DMS79 (cell line): ENCODE measurements at regions not wholly inside any gene's neighbourhood (a gene's known extent, or its start where the extent isn't known, plus 50 kb on each side); places are given as distances from the start of the nearest gene placed in this dataset.
A peak's percentile ranks its signal among the peaks of the same experiment; 100 is the strongest.

Source experiments
- DNase-seq: peaks from one replicate; lab custom pipeline; 2025; lab: John Stamatoyannopoulos, UW

GRCh38 chr14:39988939-39989338 is 556.7 kb upstream of the FBXO33 start:
- DNase-seq = peak; percentile 65

DNA sequence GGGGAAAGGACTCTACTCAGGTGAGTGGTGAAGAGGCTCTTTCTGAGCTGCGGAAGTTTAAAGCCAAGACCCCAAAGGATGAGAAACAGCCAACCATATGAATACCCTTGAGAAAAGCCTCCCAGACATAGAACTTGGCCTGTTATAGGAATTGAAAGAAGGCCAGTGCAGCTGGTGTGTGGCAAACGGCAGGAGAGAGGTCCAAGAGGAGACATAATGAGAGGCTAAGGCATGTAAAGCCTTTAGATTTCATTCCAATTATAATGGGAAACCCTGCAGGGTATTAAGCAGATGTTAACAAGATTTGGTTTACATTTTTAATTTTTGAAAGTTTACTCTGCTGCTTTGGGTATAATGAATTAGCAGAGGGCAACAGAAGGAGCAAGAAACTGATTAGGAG is 552.1 kb upstream of the FBXO33 start:
- DNase-seq = no peak

DNA sequence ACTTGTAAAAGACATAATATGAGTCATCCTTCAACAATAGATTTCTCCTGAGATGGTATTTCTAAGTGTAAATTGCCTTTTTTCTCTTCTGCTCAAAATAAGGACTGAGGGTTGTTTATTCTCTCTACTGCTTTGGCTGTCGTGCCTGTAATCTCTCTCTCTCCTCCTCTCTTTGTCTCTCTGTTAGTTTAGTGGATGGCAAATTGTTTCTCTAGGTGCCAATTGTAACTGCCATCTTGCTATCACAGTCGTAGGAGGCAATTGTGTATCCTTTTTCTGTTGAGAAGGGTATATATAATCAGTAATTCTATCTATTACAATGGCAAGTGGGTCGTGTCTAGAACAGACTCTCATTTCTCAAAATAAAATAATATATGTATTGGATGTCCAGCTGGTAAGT is 545.0 kb upstream of the FBXO33 start:
- no peak for DNase-seq

DNA sequence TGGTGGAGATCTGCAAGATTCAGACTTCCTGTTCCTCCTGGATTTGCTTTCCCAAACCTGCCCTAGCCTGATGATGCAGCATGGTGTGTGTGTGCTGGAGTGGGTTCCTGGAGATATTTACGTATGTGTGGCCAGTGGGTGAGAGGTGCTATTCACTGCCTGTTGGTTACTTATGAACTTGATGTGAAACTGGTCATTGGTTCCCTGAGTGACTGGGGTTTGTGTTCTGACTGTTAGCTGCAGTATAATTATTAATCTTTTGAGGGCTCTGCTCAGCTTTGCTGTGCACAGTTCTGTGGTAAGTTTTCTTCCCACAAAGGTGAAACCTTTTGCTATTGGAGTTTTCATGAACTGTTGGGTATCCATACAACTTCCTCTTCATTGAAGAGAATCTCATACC is 541.8 kb upstream of the FBXO33 start:
- no peak for DNase-seq

DNA sequence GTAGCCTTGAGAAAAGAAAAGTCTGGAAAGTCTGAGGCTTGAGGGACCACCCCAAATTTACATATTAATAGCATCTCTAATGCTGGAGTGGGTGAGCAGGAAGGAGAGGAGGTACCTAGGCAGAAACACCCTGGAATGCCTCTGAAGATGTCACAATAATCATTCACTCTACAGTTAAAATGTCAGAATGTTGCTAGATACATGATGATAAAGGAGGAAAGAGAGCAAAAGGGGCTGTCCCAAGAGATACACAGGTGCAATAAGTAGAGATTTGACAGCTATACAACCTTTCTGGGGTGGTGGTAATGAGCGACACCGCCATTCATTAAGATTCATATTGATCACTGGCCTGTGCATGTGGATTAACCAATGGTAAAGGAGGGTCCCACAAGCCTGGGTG is 540.5 kb upstream of the FBXO33 start:
- DNase-seq = no peak

- no peak for DNase-seq
These were observed 535.7 kb upstream of the FBXO33 start for GRCh38 chr14:39967885-39968284.

DNA sequence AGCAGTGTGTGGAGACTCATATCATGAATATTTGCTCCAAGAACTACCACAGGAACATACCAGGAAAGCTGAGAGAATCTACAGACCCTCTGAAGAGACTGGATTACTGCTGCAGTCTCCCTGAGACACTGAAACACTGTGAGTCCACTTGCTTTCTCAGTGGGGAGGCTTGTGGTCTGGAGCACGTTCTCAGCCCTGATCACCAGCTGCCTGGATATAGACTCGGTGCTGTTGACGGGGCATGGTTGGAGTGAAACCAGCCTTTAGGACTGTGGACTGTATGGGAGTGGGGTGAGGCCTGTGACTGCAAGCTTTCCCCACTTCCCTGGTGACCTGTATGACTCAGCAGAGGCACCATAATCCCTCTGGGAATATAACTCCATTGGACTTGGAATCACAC is 525.8 kb upstream of the FBXO33 start:
- DNase-seq = no peak

DNA sequence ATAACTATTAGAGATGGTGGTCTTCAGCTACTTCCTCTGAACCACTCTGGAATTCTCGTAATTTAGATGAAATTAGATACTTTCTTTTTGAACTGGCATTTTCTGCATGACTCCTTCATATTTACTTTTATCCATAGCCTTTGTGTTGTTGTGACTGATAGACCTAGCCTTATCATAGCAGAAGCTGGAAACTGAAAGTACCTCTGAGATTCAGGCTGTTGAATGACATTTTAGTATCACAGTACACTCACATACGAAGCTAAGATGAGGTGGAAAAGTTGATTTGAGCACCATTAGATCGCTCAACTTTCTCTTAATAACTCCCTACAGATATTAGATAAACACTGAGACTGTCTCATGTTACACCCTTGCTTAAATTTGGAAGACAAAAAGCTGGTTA is 525.1 kb upstream of the FBXO33 start:
- no peak for DNase-seq

GRCh38 chr14:39956372-39956771 is 524.1 kb upstream of the FBXO33 start:
- DNase-seq = no peak

DNA sequence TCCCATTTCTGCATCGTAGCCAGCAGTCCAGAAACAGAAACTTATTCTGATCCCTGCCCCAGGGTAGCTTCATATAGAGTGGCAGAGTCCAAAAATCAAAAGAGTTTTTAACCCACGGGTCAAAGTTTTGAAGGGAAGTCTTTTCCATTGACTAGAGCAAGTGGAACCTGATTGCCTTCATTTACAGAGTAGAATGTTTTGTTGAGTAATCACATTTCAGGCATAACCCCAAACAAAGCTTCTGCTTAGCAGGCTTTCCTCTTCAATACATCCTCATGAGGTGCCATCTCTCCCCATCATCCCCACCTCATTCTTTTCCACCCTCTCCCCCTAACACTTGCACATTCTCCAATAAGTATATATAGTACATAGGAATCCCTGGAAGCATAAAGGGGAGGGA is 516.0 kb upstream of the FBXO33 start:
- DNase-seq = no peak

DNA sequence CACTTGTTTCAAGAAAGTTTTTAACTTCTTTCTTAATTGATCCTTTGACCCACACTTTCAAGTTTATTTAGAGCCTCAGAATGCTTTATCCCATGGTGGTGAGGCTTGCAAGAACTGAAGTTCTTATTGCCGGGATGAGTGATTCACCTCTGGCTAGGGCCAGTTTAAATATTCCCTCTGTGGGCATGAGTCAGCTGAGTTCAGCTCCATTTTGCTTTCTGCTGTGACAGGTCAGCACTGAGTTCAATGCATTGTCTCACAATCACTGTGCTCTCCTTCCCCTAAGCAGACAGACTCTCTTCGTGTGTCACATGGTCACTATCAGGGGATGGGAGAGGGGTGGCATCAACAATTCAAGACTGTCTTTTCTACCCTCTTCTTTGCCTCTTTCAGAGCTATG is 514.6 kb upstream of the FBXO33 start:
- DNase-seq = no peak

GRCh38 chr14:39939023-39939422 is 506.8 kb upstream of the FBXO33 start:
- no peak for DNase-seq

DNA sequence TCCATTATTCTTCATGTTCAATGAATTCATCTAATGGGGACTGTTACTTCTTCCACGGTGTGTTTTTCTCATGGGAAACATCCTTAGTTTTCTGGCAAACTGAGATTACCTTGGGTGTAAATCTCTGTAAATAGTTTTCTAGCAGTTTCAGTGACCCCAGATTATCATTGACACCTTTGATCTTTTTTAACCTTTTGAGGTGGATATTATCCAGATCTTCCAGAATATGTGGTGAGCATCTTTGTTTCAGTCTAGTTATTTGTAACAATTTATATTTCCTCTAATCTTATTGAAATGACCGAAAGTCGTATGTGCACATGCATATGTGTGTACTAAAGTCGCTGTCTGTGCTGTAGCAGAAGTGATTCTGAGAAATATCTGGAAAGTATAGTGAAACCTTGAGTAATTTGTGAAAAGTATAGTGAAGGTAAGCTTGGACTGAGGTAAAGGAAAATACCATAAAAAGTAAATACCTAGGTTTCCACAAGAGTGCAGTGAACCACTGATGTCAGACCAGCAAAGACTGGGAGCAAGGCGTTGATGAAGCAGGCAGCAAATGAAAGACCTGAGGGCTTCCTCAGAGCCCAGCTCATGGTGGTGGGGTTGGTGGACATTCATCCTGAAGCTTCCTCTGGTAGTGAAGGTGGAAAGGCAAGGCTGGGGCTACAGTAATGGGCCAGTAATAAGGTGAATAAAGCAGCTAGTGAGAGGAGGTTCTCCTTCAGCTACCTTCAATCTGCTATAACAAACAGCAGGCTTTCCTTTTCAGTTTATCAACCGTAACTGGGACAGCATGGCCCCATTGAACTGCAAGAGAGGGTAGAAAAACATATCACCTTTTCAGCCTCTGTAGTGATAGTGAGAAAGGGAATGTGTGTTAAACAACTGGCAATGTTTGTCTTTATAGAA is 480.2 kb upstream of the FBXO33 start:
- no peak for DNase-seq

GRCh38 chr14:39897657-39898056 is 465.4 kb upstream of the FBXO33 start:
- no peak for DNase-seq

DNA sequence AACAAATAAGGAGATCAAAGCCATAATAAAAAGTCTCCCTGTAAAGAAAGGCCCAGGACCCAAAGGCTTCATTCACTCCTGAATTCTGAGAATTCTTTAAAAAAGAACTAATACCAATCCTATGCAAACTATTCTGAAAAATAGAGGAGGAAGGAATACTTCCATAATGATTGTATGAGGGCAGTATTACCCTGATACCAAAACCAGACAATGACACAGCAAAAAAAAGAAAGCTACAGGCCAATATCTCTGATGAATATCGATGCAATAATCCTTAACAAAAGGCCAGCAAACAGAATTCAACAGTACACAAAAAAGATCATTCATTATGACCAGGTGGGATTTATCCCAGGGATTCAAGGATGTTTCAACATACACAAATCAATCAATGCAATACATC is 457.8 kb upstream of the FBXO33 start:
- DNase-seq = no peak

GRCh38 chr14:39884091-39884490 is 451.9 kb upstream of the FBXO33 start:
- no peak for DNase-seq

- no peak for DNase-seq
These were observed 448.7 kb upstream of the FBXO33 start for GRCh38 chr14:39880965-39881364.

GRCh38 chr14:39880106-39880695 is 448.0 kb upstream of the FBXO33 start:
- DNase-seq = no peak

- no peak for DNase-seq
These were observed 445.5 kb upstream of the FBXO33 start for GRCh38 chr14:39877577-39878190.

DNA sequence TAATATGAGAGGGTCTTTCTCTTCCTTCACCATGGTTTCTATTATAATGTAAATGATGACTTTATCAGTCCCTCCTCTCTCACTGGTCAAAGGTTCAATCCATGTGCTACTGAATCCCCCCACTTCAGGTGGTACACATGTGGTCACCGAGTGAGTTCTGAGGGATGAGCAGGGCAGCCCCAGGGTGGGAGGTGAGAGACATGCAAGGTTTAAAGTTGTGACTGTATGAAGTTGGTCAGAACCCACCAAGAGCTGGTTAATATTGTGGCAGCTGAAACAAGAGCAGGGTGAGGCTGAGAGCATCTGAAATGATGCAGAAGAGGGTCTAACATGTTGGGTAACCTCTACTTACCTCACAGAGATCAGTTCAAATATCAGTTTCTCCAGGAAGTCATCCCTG is 444.7 kb upstream of the FBXO33 start:
- DNase-seq = no peak

DNA sequence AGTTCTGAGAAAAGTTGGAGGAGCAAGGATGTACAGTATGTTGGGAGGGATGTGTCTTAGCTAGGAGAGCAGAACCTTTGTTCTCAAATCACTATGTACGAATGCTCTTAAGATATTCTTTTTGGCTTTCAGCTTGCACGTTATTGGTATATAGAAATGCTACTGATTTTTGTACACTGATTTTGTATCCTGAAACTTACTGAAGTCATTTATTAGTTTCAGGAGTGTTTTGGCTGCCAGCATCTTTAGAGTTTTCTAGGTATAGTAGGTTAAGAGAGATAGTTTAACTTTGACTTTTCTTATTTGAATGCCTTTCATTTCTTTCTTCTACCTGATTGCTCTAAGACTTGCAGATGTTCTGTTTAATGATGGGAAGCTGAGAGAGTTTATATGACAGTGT is 442.8 kb upstream of the FBXO33 start:
- DNase-seq = no peak

DNA sequence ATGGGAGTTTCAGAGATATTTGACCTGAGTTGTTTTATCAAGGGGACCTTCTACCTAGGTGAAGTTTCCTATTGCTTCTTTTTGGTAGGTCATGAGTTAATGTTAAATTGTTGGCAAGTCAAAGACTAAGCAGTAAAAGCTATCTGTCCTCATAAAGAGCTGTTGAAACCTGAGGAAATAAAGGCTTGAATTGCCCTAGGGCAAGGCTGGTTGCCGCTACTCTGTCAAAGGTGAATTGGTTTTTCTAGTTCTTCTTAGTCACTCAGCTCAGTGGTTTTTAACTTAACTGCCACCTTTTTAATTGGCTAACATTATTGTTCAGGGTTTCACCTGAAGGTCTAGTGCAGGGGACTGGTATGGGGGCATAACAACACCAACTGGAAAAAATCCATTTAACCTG is 441.6 kb upstream of the FBXO33 start:
- DNase-seq = peak; percentile 38

GRCh38 chr14:39868949-39869348 is 436.7 kb upstream of the FBXO33 start:
- no peak for DNase-seq
